ENCODE measurements at regions not wholly inside any gene's neighbourhood (a gene's known extent, or its start where the extent isn't known, plus 50 kb on each side); places are given as distances from the start of the nearest gene placed in this dataset.

- TF ChIP-seq, protein P1, sequence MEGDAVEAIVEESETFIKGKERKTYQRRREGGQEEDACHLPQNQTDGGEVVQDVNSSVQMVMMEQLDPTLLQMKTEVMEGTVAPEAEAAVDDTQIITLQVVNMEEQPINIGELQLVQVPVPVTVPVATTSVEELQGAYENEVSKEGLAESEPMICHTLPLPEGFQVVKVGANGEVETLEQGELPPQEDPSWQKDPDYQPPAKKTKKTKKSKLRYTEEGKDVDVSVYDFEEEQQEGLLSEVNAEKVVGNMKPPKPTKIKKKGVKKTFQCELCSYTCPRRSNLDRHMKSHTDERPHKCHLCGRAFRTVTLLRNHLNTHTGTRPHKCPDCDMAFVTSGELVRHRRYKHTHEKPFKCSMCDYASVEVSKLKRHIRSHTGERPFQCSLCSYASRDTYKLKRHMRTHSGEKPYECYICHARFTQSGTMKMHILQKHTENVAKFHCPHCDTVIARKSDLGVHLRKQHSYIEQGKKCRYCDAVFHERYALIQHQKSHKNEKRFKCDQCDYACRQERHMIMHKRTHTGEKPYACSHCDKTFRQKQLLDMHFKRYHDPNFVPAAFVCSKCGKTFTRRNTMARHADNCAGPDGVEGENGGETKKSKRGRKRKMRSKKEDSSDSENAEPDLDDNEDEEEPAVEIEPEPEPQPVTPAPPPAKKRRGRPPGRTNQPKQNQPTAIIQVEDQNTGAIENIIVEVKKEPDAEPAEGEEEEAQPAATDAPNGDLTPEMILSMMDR (conservative IDR thresholded peaks at IDR 0.05; ENCODE audit: low read depth, low read length) = no peak
- no peak for TF ChIP-seq EZH2 (IDR thresholded peaks at IDR 0.05; ENCODE audit: borderline replicate concordance, low read depth, low read length, poor library complexity, severe bottlenecking)
Measured at GRCh38 chr19:34104096-34104495, 68.2 kb upstream of the LSM14A start.

All from A673 (cell line).